Type B pancreatic cell (in vitro differentiated cells): ENCODE measurements at regions not wholly inside any gene's neighbourhood (a gene's known extent, or its start where the extent isn't known, plus 50 kb on each side); places are given as distances from the start of the nearest gene placed in this dataset.

ENCODE experiments used
- DNase-seq: peaks from one replicate; pipeline ENCODE4 v3.0.0; 2021; ENCODE audit warnings: mixed read lengths; ENCODE audit not compliant: unreplicated experiment; ENCODE audit errors: extremely low spot score
- H3K27ac Mint-ChIP-seq: 2 replicates; pipeline ENCODE4 v1.8.0; 2021; ENCODE audit warnings: mild to moderate bottlenecking, mixed read lengths
- H3K27me3 Mint-ChIP-seq: 2 replicates; pipeline ENCODE4 v1.8.0; 2021; ENCODE audit warnings: mixed read lengths
- H3K36me3 Mint-ChIP-seq: 2 replicates; pipeline ENCODE4 v1.8.0; 2021; ENCODE audit warnings: mixed read lengths
- H3K4me1 Mint-ChIP-seq: one replicate; pipeline ENCODE4 v1.8.0; 2021; ENCODE audit warnings: mixed read lengths; ENCODE audit not compliant: unreplicated experiment
- H3K4me3 Mint-ChIP-seq: 2 replicates; pipeline ENCODE4 v1.8.0; 2021; ENCODE audit warnings: mild to moderate bottlenecking, mixed read lengths
- H3K9me3 Mint-ChIP-seq: 2 replicates; pipeline ENCODE4 v1.8.0; 2021; ENCODE audit warnings: mixed read lengths
- TF ChIP-seq, protein P1 (sequence below): fragments of 200-600 bp; sonication (generic); conservative IDR thresholded peaks from 2 replicates; pipeline ENCODE4 v1.5.0; 2021; ENCODE audit warnings: antibody characterized with exemption, mild to moderate bottlenecking

DNA sequence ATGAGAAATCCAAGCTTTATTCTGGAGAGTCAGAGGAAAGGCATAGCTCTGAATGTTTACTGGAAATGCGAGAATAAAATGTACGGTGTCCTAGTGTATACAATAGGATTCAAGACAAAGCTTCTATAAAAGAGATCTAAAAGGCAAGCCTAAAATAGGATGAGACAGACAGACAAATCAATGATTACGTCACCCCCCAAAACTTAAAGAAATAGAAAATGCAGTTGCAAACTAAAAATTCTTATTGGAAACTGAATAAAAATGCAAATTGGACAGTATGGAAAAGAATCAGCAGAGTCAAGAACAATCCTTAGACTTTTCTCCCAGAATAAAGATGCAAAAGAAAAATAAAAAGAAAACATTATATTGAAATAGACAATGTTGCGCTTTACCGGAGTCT lies 245.9 kb downstream of the POM121L12 start:
- H3K4me1 Mint-ChIP-seq = no peaks in the 10 kb centered on the region
- no peak overlapping the region for H3K27ac Mint-ChIP-seq
- TF ChIP-seq, protein P1, sequence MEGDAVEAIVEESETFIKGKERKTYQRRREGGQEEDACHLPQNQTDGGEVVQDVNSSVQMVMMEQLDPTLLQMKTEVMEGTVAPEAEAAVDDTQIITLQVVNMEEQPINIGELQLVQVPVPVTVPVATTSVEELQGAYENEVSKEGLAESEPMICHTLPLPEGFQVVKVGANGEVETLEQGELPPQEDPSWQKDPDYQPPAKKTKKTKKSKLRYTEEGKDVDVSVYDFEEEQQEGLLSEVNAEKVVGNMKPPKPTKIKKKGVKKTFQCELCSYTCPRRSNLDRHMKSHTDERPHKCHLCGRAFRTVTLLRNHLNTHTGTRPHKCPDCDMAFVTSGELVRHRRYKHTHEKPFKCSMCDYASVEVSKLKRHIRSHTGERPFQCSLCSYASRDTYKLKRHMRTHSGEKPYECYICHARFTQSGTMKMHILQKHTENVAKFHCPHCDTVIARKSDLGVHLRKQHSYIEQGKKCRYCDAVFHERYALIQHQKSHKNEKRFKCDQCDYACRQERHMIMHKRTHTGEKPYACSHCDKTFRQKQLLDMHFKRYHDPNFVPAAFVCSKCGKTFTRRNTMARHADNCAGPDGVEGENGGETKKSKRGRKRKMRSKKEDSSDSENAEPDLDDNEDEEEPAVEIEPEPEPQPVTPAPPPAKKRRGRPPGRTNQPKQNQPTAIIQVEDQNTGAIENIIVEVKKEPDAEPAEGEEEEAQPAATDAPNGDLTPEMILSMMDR = no peak
- H3K36me3 Mint-ChIP-seq = no peaks in the 10 kb centered on the region
- H3K27me3 Mint-ChIP-seq = no peaks in the 10 kb centered on the region
- H3K9me3 Mint-ChIP-seq = no peaks in the 10 kb centered on the region
- no peak for DNase-seq
- H3K4me3 Mint-ChIP-seq = no peak overlapping the region

DNA sequence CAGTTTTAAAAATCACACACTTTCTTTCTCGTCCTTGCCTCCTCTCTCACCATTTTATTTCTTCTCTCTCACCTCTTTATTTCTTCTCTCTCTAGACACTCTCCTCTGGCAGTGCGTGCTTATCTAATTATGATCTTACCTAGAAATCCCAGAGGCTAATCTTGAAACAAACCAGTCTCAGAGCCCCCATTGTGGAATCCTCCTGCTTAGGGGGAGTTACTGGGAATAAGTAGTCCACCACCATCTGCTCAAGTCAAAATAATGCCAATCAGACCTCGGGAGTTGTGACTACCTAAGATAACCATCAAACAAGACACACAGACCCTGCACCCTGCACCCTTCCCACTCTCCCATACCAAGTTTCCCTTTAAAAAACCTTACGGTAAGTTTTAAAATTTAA lies 256.9 kb downstream of the POM121L12 start:
- no peak for DNase-seq
- TF ChIP-seq, protein P1 = no peak
- Mint-ChIP-seq H3K27me3 (no peaks in the 10 kb centered on the region), H3K27ac (no peak overlapping the region), H3K4me3 (no peak overlapping the region), H3K36me3 (no peaks in the 10 kb centered on the region), H3K9me3 (no peaks in the 10 kb centered on the region), H3K4me1 (no peaks in the 10 kb centered on the region)

DNA sequence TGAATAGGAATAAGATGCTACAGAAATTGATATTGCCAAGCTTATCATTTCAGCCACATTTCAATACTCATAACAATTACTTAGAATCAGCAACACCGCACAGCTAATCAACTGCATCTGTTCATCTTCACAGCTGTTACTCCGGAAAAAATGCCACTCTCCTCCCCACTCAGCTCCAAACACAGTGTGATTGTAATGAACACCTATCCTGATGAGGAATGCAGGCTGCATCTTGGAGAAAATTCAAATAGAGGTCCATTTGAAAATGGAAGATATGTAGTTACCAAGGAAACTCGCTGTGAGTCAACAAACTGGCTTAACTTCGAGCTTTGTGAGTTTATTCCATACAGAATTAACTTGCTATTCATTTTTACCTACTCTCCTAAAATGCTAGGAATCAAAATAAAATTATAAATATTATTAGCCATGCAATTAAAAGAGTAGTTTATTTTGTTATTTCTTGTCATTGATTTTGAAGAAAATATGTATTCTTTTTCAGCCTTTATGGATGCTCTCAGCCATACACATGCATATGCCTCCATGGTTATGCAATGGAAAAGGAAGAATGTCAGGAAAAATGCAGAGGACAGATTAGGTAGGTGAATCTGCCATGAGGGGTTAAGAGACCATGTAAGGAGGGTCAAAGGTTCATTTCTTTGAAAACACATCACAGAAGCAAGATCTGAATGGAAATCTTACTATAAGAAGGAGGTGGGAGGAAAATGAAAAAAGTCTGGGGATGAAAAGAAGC lies 267.2 kb downstream of the POM121L12 start:
- no peak overlapping the region for H3K27ac Mint-ChIP-seq
- TF ChIP-seq, protein P1 = no peak
- H3K4me1 Mint-ChIP-seq = no peaks in the 10 kb centered on the region
- no peak for DNase-seq
- H3K4me3 Mint-ChIP-seq = no peak overlapping the region
- peaks cover 9% of the 10 kb centered on the region for H3K27me3 Mint-ChIP-seq
- H3K9me3 Mint-ChIP-seq = no peaks in the 10 kb centered on the region
- H3K36me3 Mint-ChIP-seq = no peaks in the 10 kb centered on the region

DNA sequence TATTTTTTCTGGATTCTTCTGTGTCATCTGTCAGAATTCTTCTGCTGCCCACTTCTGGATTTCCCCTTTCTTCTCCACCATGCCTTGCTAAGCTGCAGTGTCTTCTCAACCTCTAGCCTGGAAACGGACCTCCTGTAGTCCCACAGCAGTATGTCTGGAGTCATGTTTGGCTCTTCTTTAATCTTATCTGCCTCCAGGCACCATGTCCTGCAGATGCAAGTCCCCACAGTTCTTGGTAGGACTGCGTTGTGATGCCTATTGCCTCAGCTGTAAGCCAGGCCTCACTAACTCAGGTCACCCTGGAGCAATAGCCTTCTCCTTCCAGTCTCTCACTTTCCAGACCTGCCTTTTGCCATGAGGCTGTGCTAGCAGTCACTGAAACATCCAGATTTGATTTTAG lies 268.3 kb downstream of the POM121L12 start:
- peaks cover 9% of the 10 kb centered on the region for H3K27me3 Mint-ChIP-seq
- H3K4me3 Mint-ChIP-seq = no peak overlapping the region
- no peaks in the 10 kb centered on the region for H3K36me3 Mint-ChIP-seq
- TF ChIP-seq, protein P1 = no peak
- H3K27ac Mint-ChIP-seq = no peak overlapping the region
- no peaks in the 10 kb centered on the region for H3K4me1 Mint-ChIP-seq
- no peak for DNase-seq
- H3K9me3 Mint-ChIP-seq = no peaks in the 10 kb centered on the region

DNA sequence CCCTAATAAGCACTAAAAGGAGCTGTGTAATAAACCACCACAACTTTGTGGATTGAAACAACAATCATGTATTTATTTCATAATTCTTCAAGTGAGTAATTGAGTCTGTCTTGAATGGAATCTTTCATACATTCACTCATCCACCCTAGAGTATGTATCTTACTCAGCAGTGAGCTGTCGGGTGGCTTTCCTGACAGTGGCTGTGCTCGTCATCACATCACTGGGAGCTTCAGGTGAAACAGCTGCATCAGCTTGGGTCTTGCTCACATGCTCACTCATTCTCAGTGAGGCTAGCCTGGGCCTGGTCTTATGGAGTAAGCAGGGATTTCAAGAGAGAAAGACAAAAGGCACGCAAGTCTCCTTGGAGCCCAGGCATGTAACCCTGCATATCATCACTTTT lies 271.4 kb downstream of the POM121L12 start:
- no peak for DNase-seq
- H3K4me1 Mint-ChIP-seq = no peaks in the 10 kb centered on the region
- H3K27me3 Mint-ChIP-seq = peaks cover 9% of the 10 kb centered on the region
- no peak overlapping the region for H3K4me3 Mint-ChIP-seq
- TF ChIP-seq, protein P1 = no peak
- no peaks in the 10 kb centered on the region for H3K9me3 Mint-ChIP-seq
- no peak overlapping the region for H3K27ac Mint-ChIP-seq
- no peaks in the 10 kb centered on the region for H3K36me3 Mint-ChIP-seq
